ENCODE measurements at regions not wholly inside any gene's neighbourhood (a gene's known extent, or its start where the extent isn't known, plus 50 kb on each side); places are given as distances from the start of the nearest gene placed in this dataset.

- DNase-seq = no peak
- Histone ChIP-seq H3K4me1 (ENCODE audit: insufficient read depth) (no peaks in the 10 kb centered on the region), H3K27me3 (no peaks in the 10 kb centered on the region), H3K27ac (no peak overlapping the region), H3K36me3 (no peaks in the 10 kb centered on the region), H3K4me3 (no peak overlapping the region), H3K9me3 (no peaks in the 10 kb centered on the region)
- TF ChIP-seq, protein P1, sequence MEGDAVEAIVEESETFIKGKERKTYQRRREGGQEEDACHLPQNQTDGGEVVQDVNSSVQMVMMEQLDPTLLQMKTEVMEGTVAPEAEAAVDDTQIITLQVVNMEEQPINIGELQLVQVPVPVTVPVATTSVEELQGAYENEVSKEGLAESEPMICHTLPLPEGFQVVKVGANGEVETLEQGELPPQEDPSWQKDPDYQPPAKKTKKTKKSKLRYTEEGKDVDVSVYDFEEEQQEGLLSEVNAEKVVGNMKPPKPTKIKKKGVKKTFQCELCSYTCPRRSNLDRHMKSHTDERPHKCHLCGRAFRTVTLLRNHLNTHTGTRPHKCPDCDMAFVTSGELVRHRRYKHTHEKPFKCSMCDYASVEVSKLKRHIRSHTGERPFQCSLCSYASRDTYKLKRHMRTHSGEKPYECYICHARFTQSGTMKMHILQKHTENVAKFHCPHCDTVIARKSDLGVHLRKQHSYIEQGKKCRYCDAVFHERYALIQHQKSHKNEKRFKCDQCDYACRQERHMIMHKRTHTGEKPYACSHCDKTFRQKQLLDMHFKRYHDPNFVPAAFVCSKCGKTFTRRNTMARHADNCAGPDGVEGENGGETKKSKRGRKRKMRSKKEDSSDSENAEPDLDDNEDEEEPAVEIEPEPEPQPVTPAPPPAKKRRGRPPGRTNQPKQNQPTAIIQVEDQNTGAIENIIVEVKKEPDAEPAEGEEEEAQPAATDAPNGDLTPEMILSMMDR (IDR thresholded peaks at IDR 0.05) = no peak
- TF ChIP-seq POLR2A (IDR thresholded peaks at IDR 0.05) (no peak), EP300 (IDR thresholded peaks at IDR 0.05) (no peak)
- intact Hi-C loops (cut with DNase I) = no loop called here
Measured at GRCh38 chr13:73819711-73820110, 314.5 kb downstream of the KLF12 start.

- intact Hi-C loops (cut with DNase I) = no loop called here
- Histone ChIP-seq H3K36me3 (no peaks in the 10 kb centered on the region), H3K4me1 (ENCODE audit: insufficient read depth) (no peaks in the 10 kb centered on the region), H3K27me3 (no peaks in the 10 kb centered on the region), H3K9me3 (no peaks in the 10 kb centered on the region), H3K27ac (no peak overlapping the region), H3K4me3 (no peak overlapping the region)
- DNase-seq = no peak
- WGBS, 3 donors = 95 to 100% (median 100%) methylated on average over 2 of the region's 2 CpGs
- TF ChIP-seq POLR2A (IDR thresholded peaks at IDR 0.05) (no peak), EP300 (IDR thresholded peaks at IDR 0.05) (no peak)
- TF ChIP-seq, protein P1 (IDR thresholded peaks at IDR 0.05) = no peak
Measured at GRCh38 chr13:73816702-73817101, 317.5 kb downstream of the KLF12 start.

DNA sequence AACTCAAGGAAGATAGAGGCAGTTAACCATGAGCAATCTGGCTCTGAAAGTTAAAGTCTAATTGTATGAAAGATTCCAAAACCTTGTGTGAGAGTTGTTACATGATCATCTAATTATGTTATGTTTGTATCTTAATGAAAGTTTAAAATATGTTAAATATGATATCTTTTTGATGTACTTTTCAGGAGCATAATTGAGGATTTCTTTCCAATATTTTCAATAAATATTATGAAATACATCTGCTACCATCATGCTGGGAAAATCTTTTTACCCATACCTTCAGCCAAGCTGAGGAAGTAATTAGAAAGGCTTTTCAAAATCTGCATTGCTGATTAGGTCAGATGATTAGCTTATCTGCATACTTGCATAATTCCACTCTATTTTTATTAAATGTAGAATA lies 318.4 kb downstream of the KLF12 start:
- H3K36me3 ChIP-seq = no peaks in the 10 kb centered on the region
- H3K9me3 ChIP-seq = no peaks in the 10 kb centered on the region
- intact Hi-C loops (cut with DNase I) = no loop called here
- H3K27me3 ChIP-seq = no peaks in the 10 kb centered on the region
- TF ChIP-seq, protein P1 (IDR thresholded peaks at IDR 0.05) = no peak
- TF ChIP-seq EP300 (IDR thresholded peaks at IDR 0.05) (no peak), POLR2A (IDR thresholded peaks at IDR 0.05) (no peak)
- no peak overlapping the region for H3K27ac ChIP-seq
- no peaks in the 10 kb centered on the region for H3K4me1 ChIP-seq (ENCODE audit: insufficient read depth)
- H3K4me3 ChIP-seq = no peak overlapping the region
- DNase-seq = no peak

- Histone ChIP-seq H3K4me3 (no peak overlapping the region), H3K4me1 (ENCODE audit: insufficient read depth) (no peaks in the 10 kb centered on the region), H3K36me3 (no peaks in the 10 kb centered on the region), H3K27me3 (no peaks in the 10 kb centered on the region), H3K9me3 (no peaks in the 10 kb centered on the region), H3K27ac (no peak overlapping the region)
- intact Hi-C loops (cut with DNase I) = loop anchor here in 1 of 4 donors (5.0 kb wide), 1 partner anchor 52 kb away; no protein-coding TSS in a partner anchor
- TF ChIP-seq, protein P1 (IDR thresholded peaks at IDR 0.05) = no peak
- WGBS, 3 donors = 69 to 83% (median 78%) methylated on average over 1 of the region's 1 CpG
- DNase-seq = no peak
Measured at GRCh38 chr13:73810647-73811046, 323.6 kb downstream of the KLF12 start.

GRCh38 chr13:73809561-73809960 lies 324.6 kb downstream of the KLF12 start:
- Histone ChIP-seq H3K27me3 (no peaks in the 10 kb centered on the region), H3K4me3 (no peak overlapping the region), H3K27ac (no peak overlapping the region), H3K4me1 (ENCODE audit: insufficient read depth) (no peaks in the 10 kb centered on the region), H3K36me3 (no peaks in the 10 kb centered on the region), H3K9me3 (no peaks in the 10 kb centered on the region)
- intact Hi-C loops (cut with DNase I) = no loop called here
- no peak for DNase-seq
- 36 to 68% (median 43%) methylated on average over 1 of the region's 1 CpG for WGBS, 3 donors
- no peak for TF ChIP-seq EP300 (IDR thresholded peaks at IDR 0.05)
- no peak for TF ChIP-seq POLR2A (IDR thresholded peaks at IDR 0.05)
- TF ChIP-seq, protein P1 (IDR thresholded peaks at IDR 0.05) = no peak

Data from ovary (tissue), 7 donors.